SU-DHL-6 (cell line): ENCODE measurements at regions not wholly inside any gene's neighbourhood (a gene's known extent, or its start where the extent isn't known, plus 50 kb on each side); places are given as distances from the start of the nearest gene placed in this dataset.

ENCODE experiments used
- CTCF ChIP-seq: fragments of 200-600 bp; sonication (generic); IDR thresholded peaks from one replicate; pipeline ENCODE4 v1.5.1; 2017; ENCODE audit warnings: antibody characterized with exemption, mild to moderate bottlenecking, low read length, moderate library complexity; ENCODE audit not compliant: insufficient read depth, poor library complexity, severe bottlenecking
- EZH2phosphoT487 ChIP-seq: fragments of 200-600 bp; sonication (generic), shearing (Covaris generic); conservative IDR thresholded peaks from 2 replicates; pipeline ENCODE4 v1.6.1; 2018; ENCODE audit warnings: mild to moderate bottlenecking, antibody characterized with exemption, low read length, moderate library complexity, mixed read lengths

- TF ChIP-seq CTCF, result no peak
- no peak for TF ChIP-seq EZH2phosphoT487
These were observed 148.3 kb upstream of the TFAP2D start for GRCh38 chr6:50565004-50565403.
